ENCODE measurements at regions not wholly inside any gene's neighbourhood (a gene's known extent, or its start where the extent isn't known, plus 50 kb on each side); places are given as distances from the start of the nearest gene placed in this dataset.

DNA sequence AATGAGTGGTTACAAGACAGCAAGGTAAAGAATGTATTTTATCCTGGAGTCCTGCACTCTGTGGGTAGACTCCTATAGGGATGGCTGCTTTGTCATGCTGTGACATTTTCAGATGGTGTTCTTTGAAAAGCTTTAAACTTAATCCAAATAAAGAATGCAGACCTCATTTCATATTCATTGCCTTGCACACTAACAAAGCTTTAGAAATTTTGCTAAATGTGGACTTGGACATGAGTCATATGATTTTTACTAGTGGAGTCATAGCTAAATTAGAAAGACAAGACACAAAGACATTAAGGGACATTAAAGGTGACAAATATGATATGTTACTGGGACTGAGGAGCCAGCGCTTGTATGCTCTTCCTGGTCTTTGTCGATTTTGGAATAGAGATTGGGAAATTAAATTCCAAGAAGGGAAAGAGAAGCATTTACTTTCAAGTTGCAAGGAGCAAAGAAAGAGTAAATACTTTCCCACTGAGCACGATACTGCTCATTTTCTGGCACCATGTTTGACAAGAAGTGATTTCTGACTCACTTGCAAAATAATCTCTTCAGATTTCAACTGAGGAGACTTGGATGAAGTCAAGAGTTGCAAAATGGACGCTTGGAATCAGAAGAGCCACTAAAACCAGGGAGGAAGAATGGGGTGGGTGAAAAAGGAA lies 152.9 kb upstream of the MYOCD start:
- H3K4me3 ChIP-seq (ENCODE audit: low read depth, low read length): no peak overlapping the region
- H3K36me3 ChIP-seq: no peaks in the 10 kb centered on the region
- no peaks in the 10 kb centered on the region for H3K27me3 ChIP-seq (ENCODE audit: insufficient read depth, low read depth, severe bottlenecking)
- H3K27ac ChIP-seq: no peak overlapping the region
- H3K9me3 ChIP-seq (ENCODE audit: severe bottlenecking): no peaks in the 10 kb centered on the region
- TF ChIP-seq, protein P1, sequence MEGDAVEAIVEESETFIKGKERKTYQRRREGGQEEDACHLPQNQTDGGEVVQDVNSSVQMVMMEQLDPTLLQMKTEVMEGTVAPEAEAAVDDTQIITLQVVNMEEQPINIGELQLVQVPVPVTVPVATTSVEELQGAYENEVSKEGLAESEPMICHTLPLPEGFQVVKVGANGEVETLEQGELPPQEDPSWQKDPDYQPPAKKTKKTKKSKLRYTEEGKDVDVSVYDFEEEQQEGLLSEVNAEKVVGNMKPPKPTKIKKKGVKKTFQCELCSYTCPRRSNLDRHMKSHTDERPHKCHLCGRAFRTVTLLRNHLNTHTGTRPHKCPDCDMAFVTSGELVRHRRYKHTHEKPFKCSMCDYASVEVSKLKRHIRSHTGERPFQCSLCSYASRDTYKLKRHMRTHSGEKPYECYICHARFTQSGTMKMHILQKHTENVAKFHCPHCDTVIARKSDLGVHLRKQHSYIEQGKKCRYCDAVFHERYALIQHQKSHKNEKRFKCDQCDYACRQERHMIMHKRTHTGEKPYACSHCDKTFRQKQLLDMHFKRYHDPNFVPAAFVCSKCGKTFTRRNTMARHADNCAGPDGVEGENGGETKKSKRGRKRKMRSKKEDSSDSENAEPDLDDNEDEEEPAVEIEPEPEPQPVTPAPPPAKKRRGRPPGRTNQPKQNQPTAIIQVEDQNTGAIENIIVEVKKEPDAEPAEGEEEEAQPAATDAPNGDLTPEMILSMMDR (IDR thresholded peaks at IDR 0.05; ENCODE audit: low read depth, low read length): no peak
- no peak for DNase-seq

DNA sequence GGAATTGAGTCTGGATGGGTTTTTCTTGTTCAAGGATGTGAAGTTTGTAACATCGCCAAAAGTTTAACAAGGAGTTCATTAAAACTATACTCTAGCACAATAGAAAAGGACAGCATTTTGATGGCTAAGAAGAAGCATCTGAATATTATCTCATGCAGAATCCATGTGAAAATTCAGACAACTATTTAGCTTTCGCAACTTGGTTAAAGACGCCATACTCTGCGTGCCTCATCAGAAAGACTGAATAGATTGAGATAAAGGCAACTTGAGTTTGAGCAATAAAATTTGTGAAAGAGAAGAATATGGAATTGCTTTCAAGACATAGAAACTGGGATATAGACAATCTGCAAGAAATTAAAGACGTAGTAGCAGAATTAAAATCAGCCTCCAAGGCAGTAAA lies 151.1 kb upstream of the MYOCD start:
- Histone ChIP-seq H3K9me3 (ENCODE audit: severe bottlenecking) (no peaks in the 10 kb centered on the region), H3K27me3 (ENCODE audit: insufficient read depth, low read depth, severe bottlenecking) (no peaks in the 10 kb centered on the region), H3K36me3 (no peaks in the 10 kb centered on the region), H3K27ac (no peak overlapping the region), H3K4me3 (ENCODE audit: low read depth, low read length) (no peak overlapping the region)
- TF ChIP-seq, protein P1 (IDR thresholded peaks at IDR 0.05; ENCODE audit: low read depth, low read length): no peak
- no peak for DNase-seq

DNA sequence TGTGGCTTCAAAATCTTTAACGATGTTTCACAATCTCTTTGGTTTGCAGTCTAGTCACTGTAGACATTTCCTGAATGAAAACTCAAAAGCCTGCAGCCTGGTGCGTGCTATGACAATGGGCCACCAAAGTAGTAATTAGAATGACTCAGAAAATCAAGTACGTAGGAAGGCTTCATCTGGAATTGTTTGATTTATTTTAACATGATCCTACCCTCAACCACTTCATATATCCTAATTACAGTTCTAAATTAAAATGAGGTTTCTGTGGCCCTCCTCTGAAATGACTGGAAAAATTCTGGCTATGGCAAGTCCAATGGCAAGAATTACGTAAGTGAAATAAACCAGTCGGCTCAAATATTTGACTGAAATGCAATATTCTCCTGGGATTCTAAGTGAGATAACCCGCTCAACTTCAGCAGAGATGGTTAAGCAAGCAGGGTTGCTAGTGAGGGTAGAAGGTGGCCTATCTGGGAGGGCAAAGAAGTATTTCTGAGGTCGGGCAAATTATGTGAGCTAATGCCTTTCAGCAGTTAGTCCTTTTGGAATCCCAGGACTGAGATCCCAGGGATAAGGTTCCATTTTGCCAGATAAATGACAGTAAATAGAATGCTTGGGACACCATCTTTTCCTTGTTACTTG lies 145.6 kb upstream of the MYOCD start:
- Histone ChIP-seq H3K4me3 (ENCODE audit: low read depth, low read length) (no peak overlapping the region), H3K9me3 (ENCODE audit: severe bottlenecking) (no peaks in the 10 kb centered on the region), H3K36me3 (no peaks in the 10 kb centered on the region), H3K27ac (no peak overlapping the region), H3K27me3 (ENCODE audit: insufficient read depth, low read depth, severe bottlenecking) (no peaks in the 10 kb centered on the region)
- TF ChIP-seq, protein P1 (IDR thresholded peaks at IDR 0.05; ENCODE audit: low read depth, low read length): no peak
- no peak for DNase-seq

DNA sequence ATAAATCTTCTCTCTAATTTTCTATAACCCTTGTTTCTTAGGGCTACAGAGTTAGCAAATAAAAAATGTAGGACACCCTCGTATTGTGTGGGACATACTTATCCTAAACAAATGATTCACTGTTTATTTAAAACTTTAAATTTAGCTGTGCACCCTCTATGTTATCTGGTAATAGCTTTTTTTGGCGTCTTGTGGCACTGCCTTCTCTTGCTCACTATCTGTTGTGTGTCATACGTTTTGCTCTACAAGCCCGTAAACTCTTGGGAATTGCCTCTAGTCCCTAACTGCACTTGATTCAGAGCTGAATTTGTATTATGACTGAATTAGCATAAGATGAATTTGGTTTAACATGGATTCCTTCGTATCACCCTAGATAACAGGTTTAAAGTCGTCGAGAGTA lies 144.3 kb upstream of the MYOCD start:
- no peak for DNase-seq
- no peak overlapping the region for H3K4me3 ChIP-seq (ENCODE audit: low read depth, low read length)
- no peak overlapping the region for H3K27ac ChIP-seq
- no peaks in the 10 kb centered on the region for H3K36me3 ChIP-seq
- no peaks in the 10 kb centered on the region for H3K27me3 ChIP-seq (ENCODE audit: insufficient read depth, low read depth, severe bottlenecking)
- H3K9me3 ChIP-seq (ENCODE audit: severe bottlenecking): no peaks in the 10 kb centered on the region
- TF ChIP-seq, protein P1 (IDR thresholded peaks at IDR 0.05; ENCODE audit: low read depth, low read length): no peak

DNA sequence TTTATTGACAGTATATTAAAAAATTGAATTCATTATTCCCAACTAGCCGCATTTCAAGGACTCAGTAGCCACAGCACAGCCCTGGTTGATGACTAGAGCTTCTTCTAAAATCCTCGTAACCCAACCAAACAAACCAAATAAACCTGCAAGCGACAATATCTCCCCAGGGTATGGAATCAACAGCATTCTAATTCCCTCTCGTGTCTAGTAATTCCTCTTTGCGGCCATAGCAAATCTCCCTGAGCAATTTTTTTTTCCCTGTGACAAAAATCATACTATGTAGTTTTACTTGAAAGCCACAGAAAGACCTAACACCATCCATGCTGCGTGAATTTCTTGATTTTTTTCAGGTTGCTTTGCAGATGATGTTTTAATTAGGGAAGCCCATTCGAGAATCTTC lies 143.4 kb upstream of the MYOCD start:
- Histone ChIP-seq H3K27me3 (ENCODE audit: insufficient read depth, low read depth, severe bottlenecking) (no peaks in the 10 kb centered on the region), H3K27ac (no peak overlapping the region), H3K4me3 (ENCODE audit: low read depth, low read length) (no peak overlapping the region), H3K9me3 (ENCODE audit: severe bottlenecking) (no peaks in the 10 kb centered on the region), H3K36me3 (no peaks in the 10 kb centered on the region)
- TF ChIP-seq, protein P1 (IDR thresholded peaks at IDR 0.05; ENCODE audit: low read depth, low read length): no peak
- no peak for DNase-seq

Measured in WERI-Rb-1 (cell line).